HG02938 (cell line): ENCODE measurements at regions not wholly inside any gene's neighbourhood (a gene's known extent, or its start where the extent isn't known, plus 50 kb on each side); places are given as distances from the start of the nearest gene placed in this dataset.

Experiments
- ATAC-seq: cut with Tn5 transposase; IDR thresholded peaks from one replicate; pipeline ENCODE4 v1.9.1; 2021; ENCODE audit warnings: mild to moderate bottlenecking, moderate library complexity; ENCODE audit not compliant: unreplicated experiment

DNA sequence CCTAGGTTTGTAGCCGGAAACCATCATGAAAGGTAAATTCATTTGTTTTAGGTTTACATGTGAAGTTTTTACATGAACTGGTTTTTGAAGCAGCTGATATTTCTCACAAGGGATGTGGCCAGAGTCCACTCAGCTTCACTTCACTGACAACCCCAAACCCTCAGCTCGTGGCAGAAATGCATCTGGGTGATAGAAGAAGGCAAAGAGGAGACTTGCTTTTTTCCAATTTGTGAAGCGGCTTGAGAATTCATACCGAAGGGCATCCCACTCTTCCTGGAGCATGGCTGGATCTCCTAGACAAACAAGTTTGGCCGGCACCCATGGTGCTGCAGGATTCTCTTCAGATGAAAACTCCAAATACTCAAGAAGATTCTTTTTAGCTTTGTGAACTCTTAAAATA lies 392.8 kb upstream of the CNR1 start:
- no peak for ATAC-seq

DNA sequence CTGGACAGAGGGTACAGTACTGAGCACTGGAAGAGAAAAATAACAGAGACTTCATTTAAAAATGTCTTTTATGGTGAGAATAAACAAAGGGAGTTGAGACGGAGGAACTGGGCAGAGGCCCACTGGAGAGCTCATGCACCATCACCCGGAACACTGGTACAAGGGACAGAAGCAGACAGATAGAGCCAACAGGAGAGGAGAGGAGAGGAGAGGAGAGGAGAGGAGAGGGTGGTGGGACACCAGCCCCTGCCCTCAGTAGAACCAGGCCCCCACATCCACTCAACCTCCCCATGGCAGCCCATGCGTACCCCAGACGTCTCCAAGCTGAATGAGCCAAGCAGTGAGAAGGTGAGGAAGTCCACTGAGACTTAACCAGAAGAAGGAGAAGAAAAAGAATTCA lies 390.5 kb upstream of the CNR1 start:
- ATAC-seq: no peak

DNA sequence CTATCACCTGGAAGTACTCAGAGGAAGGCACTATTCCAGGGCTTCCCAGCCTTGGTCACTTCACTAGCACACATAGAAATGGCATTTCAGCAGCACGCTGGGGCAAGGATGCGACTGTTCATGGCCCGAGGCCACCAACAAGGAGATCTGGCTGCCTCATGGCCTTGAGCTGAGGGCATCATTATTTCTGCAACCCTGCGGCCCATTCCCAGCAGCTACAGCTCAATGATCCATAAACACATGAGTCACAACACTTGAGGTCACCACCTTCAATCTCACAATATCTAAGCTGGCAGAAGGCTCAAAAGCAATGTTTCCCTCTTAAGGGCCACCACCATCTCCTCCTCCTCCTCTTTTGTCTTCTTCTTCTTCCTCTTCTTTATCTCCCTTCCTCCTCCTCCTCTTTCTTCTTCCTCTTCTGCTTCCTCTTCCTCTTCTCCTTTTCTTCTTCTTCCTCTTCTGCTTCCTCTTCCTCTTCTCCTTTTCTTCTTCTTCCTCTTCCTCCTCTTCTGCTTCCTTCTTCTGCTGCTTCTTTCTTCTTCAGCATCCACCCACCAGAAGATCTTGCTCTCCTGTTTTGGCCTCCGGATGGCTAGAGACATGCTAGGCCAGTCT lies 382.9 kb upstream of the CNR1 start:
- no peak for ATAC-seq

DNA sequence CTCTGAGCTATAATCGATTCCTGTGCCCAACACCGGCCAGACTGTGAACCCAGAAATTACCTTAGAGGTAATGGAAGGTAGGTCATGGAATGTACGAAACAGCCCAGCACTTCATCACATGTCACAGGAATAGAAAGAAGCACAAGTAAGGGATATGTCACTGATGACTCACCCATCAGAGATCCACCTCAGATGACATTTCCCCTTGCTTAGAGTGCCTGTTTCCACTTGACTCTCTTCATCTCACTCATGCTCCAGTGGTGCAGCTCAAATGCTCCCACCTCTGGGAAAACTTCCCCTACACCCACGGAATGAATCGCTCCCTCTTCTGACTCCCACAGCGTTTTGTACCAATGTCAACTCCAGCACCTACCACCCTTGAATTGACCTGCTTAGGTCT lies 381.6 kb upstream of the CNR1 start:
- no peak for ATAC-seq

DNA sequence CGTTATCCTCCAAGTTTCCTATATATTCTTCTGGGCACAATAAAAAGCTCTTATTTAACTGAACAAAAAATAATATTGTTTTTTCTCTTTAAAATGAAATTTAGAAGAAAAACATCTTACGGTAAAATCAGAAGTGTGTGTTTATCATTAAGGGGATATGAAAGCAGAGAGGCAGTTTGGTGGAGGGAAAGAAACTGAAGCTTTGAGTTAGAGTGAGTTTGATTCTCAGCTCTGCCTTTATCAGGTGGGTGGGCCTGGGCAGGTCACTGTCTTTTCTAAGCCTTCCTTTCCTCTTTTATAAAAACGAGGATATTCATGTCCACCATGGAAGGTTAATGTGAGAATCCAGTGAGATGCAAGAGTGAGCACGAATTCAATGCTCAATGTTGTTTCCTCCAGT lies 379.8 kb upstream of the CNR1 start:
- no peak for ATAC-seq

DNA sequence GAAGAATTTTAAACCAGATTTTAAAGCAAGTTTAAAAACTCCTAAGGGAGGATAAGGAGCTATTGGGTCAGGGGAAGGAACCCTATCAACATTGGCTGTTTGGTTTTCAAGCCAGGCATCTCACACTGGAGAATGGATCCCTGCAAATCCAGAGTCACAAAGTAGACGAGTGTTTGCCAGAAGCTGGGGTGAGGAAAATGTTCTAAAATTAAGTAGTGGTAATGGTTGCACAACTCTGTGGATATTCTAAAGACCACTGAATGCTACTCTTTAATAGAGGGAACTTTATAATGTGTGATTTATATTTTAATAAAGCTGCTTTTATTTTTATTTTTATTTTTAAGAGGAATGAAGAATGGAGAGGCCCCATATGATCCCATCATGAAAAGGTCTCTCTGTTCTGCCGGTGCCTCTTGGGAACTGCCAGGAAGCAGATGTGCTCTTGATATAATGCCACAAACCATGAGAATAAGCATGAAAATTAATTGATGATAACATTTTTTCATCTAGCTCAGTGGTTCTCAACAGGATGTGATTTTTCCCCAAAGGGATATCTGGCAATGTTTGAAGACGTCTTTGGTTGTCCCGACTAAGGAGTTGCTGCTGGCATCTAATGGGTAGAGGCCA lies 379.0 kb upstream of the CNR1 start:
- no peak for ATAC-seq

DNA sequence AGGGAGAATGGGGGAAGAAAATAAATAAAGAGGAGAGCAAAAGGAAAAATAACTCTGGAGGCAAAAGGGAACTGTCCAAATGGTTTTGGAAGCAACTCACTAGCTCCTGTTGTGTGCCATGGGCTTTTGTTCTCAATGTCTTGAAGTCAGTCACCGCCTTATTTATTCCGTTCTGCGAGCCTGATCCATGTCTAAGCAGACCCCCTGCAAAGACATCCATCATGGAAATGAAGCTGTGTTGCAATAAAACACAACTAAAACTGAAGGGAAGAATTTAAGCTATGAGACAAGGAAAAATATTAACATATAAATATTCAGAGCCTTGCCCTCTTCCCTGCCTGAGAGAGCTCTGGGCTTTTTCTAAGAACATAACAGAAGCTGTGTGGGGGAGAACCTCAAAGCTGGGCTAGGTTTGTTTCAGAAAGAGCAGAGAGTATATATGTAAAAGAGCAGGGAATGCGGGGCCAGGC lies 373.2 kb upstream of the CNR1 start:
- no peak for ATAC-seq

DNA sequence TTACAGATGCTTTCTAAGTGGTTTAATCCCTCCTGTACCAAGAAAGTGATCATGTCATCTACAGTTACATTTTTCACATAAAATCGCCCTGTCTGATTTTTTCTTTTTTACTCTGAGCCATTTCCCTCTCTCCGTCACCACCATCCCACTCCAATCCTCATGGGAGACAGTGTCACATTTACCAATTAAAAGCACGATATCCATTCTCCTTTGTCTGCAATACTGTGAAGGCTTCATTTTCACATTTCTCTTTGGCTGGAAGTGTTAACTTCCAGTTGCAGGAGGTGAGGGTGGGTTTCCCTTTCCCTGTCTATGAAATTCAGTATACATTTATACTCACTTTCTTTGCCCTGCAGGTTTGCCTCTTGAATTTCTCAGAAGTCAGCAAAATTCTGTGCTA lies 372.7 kb upstream of the CNR1 start:
- no peak for ATAC-seq

DNA sequence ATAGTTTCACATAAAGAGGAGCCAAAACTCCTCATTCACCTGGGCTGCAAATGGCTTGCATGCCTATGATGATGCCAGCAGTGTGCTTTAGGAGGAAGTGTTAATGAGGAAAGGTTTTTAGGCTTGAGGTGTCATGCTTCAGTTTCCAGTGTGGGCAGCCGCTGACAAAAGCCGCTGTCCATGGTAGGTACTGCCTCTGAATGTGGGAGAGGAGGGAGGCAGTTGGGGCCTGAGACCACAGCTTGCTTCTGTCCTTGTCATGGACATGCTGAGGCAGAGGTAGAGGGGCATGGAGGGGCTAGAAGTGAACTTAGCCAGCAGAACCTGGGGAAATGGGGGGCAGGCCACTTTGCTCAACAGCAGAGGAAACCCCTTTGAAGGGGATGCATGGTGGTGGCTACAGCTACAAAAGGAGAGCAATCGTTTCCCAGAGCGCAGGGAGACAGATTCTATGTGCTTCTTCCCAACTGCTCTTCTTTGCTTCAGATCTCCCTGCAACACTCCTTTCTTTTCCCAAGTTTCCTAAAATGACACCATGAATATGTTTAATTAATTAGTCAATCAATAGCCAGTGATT lies 372.1 kb upstream of the CNR1 start:
- no peak for ATAC-seq

DNA sequence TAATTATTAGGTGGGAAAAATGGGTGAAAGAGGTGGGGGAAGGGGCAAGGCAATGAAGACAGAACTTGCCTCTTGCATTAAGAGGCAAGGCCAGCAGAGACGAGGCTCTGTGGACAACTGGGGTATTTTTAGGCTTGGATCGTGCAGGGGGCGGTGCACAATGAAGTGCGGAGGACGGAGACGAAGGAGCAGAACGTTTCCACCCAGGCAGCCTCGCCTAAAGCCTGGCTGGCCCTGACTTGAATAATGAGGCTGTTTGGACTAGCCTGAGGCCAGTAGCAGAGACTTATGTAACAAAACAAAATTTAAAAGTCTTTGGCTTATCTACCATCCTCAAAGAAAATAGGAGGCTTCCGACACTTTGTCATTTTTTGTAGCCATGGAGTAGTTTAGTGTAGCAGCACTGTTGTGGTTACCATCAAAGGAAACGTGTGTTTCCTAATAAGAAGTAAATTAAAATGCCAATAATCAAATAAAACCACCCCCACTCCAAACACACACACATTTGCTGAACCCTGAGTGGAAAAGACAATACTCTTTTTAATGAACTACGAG lies 370.0 kb upstream of the CNR1 start:
- ATAC-seq: no peak

DNA sequence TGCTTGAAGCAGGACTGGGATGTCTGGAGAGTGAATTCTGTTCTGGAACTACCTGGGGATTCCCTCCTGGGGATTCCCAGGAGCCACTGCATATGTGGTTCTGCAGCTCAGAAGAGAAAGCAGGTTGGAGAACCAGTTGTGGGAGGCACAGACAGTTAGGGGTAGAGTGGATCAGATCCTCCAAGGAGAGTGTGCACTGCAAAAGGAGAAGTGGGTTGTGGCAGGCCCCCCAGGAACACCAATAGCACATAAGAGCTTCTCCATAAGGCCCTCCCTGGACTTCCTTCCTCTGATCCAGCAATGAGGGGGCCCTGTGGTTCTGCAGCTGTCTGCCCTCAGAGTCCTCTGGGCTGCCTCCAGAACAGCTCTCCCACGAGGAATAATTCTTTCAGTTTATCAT lies 369.2 kb upstream of the CNR1 start:
- ATAC-seq: no peak

DNA sequence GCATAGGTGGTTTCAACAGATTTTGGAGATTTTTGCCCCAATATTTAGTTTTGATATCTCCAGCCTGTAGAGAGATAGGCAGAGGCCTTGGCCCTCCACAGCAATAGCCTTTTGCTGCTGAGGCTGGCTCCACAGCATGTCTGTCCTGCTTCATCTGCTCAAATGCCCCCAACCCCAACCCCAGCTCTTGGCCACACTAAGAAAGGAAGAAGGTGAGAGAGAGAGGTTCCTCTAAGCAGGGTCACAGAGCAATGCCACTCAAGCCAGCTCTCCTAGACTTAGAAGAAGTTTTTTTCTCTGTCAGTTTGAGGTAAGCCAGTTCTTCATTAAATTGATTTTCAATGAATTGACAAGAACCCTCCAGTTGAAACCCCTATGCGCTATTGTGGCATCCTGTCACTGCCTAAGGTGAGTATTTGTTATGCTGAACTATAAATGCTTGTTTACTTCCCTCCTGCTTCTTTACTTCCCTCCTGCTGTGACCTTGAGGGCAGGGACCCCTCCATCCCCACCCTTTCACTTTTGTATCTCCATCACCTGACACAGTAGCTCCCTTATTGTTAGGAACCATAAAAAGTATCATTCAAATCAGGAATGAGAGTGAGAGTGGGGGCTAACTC lies 366.2 kb upstream of the CNR1 start:
- no peak for ATAC-seq

DNA sequence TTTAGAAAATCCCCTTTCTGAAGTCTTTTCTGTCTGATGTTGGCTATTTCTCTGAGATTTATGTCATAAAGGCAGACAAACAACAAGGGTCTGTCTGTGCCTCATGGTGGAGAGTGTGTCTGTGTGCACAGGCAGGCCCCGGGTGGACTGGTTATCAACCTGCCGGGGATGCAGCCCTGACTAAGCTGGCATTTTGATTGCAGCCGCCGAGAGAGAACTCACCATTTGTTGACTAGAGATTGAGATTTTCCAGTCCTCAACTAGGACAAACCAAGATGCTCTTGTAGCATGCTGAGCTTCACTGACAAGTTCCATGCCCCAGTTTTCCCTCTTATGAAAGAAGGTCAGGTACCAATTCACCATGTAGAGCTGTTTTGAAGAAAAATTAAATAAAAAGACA lies 363.6 kb upstream of the CNR1 start:
- ATAC-seq: no peak

DNA sequence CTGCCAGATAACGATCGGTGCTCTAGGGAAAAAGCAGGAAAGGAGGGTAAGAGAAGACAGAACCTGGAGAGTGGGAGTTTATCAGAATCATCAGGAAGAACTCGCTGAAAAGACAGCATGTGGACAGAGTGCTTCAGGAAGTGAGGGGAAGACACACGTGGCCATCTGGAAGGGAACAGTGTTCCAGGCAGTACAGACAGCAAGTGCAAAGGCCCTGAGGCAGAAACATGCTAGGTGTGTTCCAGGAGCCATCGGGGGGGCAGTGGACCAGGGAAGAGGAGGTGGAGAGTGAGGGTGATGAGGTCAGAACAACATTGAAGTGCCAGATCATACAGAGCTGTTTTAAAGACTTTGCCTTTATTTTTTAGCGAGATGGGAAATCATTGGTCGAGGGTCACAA lies 354.3 kb upstream of the CNR1 start:
- ATAC-seq: no peak

DNA sequence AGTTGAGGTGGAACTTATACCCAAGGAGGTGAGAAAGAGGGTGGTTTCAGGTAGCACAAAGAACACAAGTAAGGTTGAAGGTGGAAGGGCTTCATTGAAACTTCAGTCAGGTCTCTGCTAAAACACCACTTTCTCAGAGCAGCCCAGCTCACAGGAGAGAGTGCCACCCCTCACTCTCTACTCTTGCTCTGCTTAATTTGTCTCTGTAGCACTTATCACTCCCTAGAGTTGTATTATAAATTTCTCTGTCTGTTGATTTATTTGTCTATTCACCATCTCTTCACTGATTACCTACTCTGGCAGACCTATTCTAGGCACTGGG lies 353.8 kb upstream of the CNR1 start:
- ATAC-seq: no peak

DNA sequence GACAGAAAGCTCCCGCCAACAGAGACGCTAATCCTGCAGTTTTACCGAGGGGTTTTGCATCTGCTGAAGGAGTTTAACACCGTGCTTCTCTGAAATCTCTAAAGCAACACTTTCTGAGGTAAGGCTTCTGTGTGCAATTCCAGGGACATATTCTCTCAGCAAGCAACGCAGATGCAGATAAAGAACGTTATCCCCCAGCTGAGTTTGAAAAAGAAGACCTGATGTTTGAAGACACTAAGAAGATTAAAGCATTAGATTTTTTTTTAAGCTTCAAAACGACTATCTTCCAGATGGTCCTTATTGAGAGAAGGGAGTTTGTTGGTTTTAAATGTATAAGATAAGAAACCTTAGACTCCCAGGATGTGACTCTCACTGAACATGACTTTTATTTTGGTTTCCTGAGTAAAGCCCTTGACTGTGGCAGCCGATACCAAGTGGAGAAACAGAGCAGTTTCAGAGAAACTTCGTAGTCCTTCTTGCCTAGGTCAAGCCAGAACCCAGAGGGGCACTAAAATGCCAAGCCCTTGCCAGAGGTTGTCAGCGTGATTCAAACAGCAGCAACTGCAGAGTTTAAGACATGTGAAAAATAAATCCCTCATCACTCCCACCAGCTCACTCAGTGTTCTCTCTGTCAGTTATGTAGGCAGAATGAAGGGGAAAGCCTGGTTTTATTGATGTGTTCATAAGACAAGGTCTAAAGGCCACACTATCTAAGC lies 353.3 kb upstream of the CNR1 start:
- ATAC-seq: no peak

DNA sequence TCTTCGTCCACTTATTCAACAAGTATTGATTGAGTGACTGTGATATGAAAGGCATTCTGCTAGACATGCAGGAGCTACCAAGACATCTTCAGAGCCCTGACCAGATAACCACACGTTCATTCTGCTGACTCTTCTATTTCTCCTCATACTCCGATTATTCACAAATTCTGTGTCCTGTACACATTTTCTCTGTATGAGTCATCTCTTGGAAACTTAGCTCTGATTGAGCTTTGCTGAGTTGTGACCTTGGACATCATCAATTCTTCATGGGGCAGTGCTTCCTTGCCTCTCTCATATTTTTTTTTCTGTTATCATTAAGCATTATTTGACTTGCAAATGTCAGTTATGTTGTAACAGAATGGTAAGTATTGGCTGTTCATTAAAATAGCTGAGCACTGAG lies 351.6 kb upstream of the CNR1 start:
- no peak for ATAC-seq

DNA sequence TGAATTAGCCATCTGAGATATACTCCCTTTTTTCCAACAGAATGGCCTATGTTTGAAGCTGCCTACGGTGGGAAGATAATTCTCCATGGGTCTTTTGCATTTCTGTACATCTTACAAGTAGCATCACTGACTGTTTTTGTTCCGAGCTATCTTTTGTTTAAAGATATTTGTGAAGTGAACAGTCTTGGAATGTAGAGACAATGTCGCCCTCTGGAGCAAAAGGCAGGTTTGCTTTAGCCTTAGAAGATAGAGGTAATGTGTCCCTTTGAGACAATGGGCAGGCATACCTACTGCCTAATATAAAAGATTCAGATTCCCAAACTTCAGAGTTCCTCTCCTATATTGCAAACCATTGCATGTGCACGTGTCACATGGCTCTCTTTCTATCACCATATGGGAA lies 347.8 kb upstream of the CNR1 start:
- no peak for ATAC-seq

DNA sequence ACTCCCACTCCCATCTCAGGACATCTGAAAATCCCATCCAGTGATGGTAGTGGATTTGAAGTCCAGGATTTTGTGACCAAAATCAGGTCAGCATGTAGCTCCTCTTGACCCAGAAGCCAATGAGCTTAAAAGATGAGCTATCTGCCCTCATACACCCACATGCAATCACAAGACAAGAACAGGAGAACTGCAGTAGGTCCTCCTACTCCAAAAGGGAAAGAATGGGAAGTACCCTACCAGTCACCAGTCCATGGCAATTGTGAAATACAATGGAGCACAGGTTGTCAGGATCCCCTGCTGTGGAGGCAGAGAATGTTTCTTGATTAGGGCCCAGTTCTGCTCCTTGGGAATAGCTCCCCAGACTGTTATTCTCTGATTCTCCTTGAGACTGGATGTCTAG lies 347.3 kb upstream of the CNR1 start:
- no peak for ATAC-seq

DNA sequence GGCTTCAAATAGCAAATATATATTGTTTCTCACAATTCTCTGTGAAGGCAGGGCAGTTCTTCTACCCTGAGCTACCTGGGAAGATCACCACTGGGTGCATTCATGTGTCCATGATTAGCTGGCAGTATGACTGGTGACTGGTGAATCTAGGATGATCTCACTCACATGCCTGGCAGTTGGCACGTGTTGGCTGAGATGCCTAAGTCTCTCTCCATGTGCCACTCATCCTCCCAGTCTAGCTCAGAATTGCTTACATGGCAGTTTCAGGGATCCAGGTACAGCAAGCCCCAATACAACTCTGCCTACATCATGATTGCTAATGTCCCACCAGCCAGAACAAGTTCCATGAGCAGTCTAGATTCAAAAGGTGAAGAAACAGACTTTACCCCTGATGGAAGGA lies 346.8 kb upstream of the CNR1 start:
- ATAC-seq: no peak

DNA sequence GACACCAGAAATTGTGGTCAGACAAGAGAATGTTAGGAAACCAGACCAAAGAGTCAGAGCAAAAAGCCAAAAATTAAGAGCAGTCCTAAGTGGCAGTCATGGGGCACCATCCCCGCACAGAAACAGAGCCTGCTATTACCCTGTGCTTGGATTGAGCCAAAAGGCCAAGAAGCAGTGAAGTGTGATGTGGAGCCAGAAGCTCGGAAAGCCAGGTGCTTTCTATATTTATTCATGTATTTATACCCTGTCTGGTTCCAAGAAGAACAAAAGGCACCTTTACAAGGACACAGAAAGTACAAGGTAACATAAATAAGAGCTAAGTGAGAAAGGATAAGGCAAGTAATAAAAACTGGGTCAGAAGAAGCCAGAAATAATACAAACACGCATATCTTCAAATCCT lies 336.2 kb upstream of the CNR1 start:
- no peak for ATAC-seq
